ENCODE measurements at regions not wholly inside any gene's neighbourhood (a gene's known extent, or its start where the extent isn't known, plus 50 kb on each side); places are given as distances from the start of the nearest gene placed in this dataset.

GRCh38 chrX:39519030-39519488 is 578.7 kb downstream of the BCOR start:
- ATAC-seq, result no peak
- WGBS (ENCODE audit: insufficient coverage, low coverage, missing lambda C conversion rate), result 17% methylated on average over 9 of the region's 19 CpGs
- BruUV-seq (replicated peaks), result no TSS peak

More at GRCh38 chrX:39519030-39519488, 578.7 kb downstream of the BCOR start:
- no peak overlapping the region for H3K4me2 ChIP-seq (ENCODE audit: insufficient read depth, low read length)
- CTCF ChIA-PET (ENCODE audit: low intra/inter-chr PET ratio), result no interaction called here
- in situ Hi-C loops (cut with MboI) (no loop called here), intact Hi-C loops (cut with micrococcal nuclease) (no loop called here)
- no peak for DNase-seq (ENCODE audit: extremely low read depth in 1 of 4, low spot score in 3 of 4)
- H3K9me3 ChIP-seq (replicated peaks; ENCODE audit: control insufficient read depth, insufficient read depth, low read depth, low read length), result no peaks in the 10 kb centered on the region
- no peaks in the 10 kb centered on the region for H3K36me3 ChIP-seq (ENCODE audit: control insufficient read depth, insufficient read depth, low read length)
- H2AFZ ChIP-seq (ENCODE audit: low read depth, low read length), result 0 out of 2 replicates have a peak overlapping the region, but pooled peaks have one; percentile 70
- H4K20me1 ChIP-seq (replicated peaks; ENCODE audit: control insufficient read depth, insufficient read depth, low read length), result no peaks in the 10 kb centered on the region
- H3K27ac ChIP-seq (ENCODE audit: extremely low read depth, low read depth, low read length), result no peak overlapping the region
- TF ChIP-seq ZFP1 (CRISPR knock-in tag; IDR thresholded peaks at IDR 0.05), result no peak
- no peak for TF ChIP-seq ETV6 (IDR thresholded peaks at IDR 0.05; ENCODE audit: borderline replicate concordance in 1 of 2, low read depth in 2 of 2, low read length in 1 of 2)
- no peak for TF ChIP-seq ETV6 (CRISPR knock-in tag; IDR thresholded peaks at IDR 0.05; ENCODE audit: borderline replicate concordance)
- no peak for TF ChIP-seq ZNF584 (CRISPR knock-in tag; IDR thresholded peaks at IDR 0.05; ENCODE audit: low read depth)
- no peak for TF ChIP-seq PBX2 (CRISPR knock-in tag; IDR thresholded peaks at IDR 0.05; ENCODE audit: low read depth)
- no peak for TF ChIP-seq PBX2 (tag; conservative IDR thresholded peaks at IDR 0.05; ENCODE audit: low read depth)
- TF ChIP-seq U2AF2 (optimal IDR thresholded peaks at IDR 0.05; ENCODE audit: low read depth, low read length), result no peak
- no peak for TF ChIP-seq ZBED1 (IDR thresholded peaks at IDR 0.05)
- 0 out of 2 replicates have a peak, but pooled peaks have one; percentile 17 for TF ChIP-seq NFIC (IDR thresholded peaks at IDR 0.05)
- no peaks in the 10 kb centered on the region for H3K9me1 ChIP-seq (ENCODE audit: control insufficient read depth, insufficient read depth, low read length)
- FAIRE-seq, result no peak
- no peak overlapping the region for H3K9ac ChIP-seq (ENCODE audit: insufficient read depth in 1 of 2, low read depth in 2 of 2, low read length in 2 of 2)
- H3K4me3 ChIP-seq, result no peak overlapping the region
- POLR2A ChIA-PET, result no interaction called here
- no peaks in the 10 kb centered on the region for H3K79me2 ChIP-seq (ENCODE audit: control insufficient read depth, insufficient read depth, low read length)
- H3K4me1 ChIP-seq (replicated peaks in 1 of 2; ENCODE audit: control insufficient read depth in 2 of 2, insufficient read depth in 2 of 2, low read length in 2 of 2), result peaks cover 0 to 5% of the 10 kb centered on the region in 2 experiments; a peak in 3 of 5 replicates
- no peaks in the 10 kb centered on the region for H3K27me3 ChIP-seq (ENCODE audit: control insufficient read depth in 2 of 2, insufficient read depth in 2 of 2, low read length in 2 of 2)
